Stimulated activated CD8-positive, alpha-beta memory T cell treated with anti-CD3 and anti-CD28 coated beads, Interleukin-15, amount 100 ng/mL, for 4 hours (primary cell): ENCODE measurements at regions not wholly inside any gene's neighbourhood (a gene's known extent, or its start where the extent isn't known, plus 50 kb on each side); places are given as distances from the start of the nearest gene placed in this dataset.
"Not testable (repeated sequence)": the region's sequence is repeated elsewhere in the genome, so short reads cannot be mapped to it uniquely, and the experiment has no call there.

Experiments
- DNase-seq, 2 donors: peaks; one replicate each; pipeline ENCODE4 v3.0.0-alpha.2; 2020; ENCODE audit warnings: low read depth in 2 of 2

DNA sequence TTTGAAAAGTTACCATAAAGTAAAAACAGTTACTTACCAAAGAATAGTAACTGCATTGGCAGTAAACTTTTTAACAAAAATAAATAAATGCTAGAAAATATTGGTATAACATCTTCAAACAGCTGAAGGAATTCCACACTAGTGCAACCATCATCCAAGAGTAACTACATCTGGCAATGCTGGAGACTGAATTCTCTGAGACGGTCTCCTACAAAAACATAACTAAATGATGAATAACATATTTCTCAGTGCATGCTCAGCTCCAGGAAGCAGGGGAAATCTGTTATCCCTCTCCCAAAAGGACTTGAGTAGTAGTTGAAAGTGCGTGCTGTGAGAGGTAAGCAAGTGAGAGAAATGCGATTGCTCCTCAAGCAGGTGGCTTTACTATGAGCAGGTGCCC is 526.8 kb upstream of the CCDC54 start:
- DNase-seq: no peak

DNA sequence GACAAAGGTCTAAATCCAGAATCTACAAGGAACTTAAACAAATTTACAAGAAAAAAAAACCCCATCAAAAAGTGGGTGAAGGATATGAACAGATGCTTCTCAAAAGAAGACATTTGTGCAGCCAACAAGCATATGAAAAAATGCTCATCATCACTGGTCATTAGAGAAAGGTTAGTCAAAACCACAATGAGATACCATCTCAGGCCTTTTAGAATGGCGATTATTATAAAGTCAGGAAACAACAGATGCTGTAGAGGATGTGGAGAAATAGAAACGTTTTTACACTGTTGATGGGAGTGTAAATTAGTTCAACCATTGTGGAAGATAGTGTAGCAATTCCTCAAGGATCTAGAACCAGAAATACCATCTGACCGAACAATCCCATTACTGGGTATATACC is 518.9 kb upstream of the CCDC54 start:
- not testable (repeated sequence) for DNase-seq

DNA sequence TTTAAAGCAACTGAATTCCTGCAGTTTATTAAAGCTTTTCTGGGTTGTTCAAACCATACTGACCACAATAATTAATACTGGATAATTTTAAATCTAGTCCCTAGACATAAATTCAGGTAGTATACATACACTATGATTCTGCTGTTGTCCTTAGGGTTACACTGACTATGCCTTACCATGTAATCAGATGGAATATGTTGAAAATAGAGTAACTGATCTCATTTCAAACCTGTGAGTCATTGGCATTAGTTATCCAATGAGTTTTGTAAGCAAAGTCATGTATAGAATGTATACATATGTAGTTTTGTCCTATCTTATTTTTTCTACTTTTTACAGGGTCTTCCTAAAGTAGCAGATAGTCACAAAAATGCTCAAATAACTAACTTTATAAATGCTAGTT is 517.1 kb upstream of the CCDC54 start:
- DNase-seq: no peak

DNA sequence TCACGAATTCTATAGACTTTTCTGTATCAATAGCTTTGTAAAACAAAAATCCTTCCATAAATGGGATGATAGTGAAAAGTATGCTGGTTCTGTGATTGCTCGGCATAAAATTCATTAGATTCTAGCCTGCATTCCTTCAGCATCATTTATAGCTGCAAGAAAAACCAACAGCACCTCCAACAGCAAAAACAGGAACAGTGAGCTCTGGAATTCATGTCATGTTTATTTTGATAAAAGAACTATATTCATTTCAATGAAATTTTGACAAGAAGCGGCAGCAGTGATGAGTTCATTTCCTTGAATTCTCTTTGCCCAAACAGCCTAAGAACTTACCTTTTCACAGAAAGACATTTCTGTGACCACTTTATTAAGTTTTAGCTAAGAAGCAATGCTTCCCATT is 515.2 kb upstream of the CCDC54 start:
- no peak for DNase-seq

DNA sequence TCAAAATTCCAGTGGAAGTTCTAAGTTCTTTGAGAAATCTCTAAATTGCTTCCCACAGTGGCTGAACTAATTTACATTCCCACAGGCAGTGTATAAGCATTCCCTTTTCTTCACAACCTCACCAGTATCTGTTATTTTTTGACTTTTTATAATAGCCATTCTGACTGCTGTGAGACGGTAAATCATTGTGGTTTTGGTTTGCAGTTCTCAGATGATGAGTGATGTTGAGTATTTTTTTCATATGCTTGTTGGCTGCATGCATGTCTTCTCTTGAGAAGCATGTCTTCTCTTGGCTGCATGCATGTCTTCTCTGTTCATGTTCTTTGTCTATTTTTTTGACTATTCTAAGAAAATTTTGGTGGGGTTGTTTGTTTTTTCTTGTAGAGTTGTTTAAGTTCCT is 499.6 kb upstream of the CCDC54 start:
- no peak for DNase-seq

DNA sequence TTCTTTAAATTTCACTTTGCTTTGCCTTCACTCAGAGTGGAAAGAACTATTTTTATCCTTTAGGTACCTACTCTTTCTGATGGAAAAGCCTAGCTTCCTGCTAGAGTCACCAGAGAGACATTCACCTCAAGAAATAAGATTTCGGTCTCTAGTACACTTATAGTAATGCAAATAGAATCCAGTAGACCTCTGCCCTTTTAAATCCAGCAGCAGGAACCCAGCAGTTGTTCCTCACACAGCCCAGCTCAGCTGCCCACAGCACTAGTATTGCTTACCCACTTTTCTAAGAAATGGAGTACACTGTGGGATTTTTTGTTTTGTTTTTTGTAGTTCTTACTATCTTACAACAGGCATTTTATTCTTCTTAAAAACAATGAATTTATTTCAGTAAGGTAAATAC is 497.0 kb upstream of the CCDC54 start:
- DNase-seq: no peak

DNA sequence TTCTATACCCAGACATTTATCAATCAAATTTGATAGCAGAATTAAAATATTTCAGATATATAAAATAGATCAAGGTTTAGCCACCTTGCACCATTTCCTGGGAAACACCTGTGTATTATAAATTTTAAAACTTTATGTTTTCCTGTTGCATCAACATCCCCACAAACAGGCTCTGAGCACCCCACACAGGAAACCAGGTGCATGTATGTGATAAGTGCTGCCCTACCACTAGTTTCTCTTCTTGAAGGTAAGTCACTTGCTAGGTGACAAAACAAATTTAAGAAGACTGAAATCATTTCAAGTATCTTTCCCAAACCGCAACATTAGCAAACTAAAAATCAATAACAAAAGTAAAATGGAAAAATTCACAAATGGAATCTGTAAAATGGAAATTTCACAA is 496.1 kb upstream of the CCDC54 start:
- DNase-seq: no peak

DNA sequence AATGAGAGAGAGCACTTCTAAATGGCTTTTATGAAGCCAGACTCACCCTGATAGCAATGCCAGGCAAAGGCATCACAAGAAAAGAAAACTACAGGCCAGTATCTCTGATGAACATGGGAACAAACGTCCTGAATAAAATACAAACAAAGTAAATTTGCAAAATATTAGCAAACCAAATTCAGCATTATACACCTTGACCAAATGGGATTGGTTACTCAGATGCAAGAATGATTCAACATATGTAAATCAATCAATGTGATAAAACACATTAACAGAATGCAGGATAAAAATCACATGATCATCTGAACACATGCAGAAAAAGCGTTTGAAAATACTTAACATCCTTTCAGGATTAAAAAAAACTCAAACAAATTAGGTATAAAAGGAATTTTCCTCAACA is 494.9 kb upstream of the CCDC54 start:
- no peak for DNase-seq

DNA sequence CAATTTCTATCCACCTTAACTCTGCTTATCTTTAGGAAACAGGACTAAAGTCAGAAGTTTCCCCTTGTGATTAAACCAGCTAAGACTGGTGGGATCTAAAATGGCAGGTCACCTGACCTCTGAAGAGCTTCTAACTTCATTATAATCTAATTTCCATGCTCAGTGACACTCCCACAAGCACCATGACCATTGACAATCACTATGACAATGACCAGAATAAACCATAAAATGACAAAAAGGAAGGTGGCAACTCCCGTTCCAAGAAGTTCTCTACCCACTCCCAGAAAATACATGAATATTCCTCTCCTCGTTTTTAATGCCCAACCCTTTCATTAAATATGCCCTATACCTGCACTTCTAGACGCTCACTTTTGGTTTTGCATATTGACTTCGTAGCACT is 471.2 kb upstream of the CCDC54 start:
- DNase-seq: no peak

DNA sequence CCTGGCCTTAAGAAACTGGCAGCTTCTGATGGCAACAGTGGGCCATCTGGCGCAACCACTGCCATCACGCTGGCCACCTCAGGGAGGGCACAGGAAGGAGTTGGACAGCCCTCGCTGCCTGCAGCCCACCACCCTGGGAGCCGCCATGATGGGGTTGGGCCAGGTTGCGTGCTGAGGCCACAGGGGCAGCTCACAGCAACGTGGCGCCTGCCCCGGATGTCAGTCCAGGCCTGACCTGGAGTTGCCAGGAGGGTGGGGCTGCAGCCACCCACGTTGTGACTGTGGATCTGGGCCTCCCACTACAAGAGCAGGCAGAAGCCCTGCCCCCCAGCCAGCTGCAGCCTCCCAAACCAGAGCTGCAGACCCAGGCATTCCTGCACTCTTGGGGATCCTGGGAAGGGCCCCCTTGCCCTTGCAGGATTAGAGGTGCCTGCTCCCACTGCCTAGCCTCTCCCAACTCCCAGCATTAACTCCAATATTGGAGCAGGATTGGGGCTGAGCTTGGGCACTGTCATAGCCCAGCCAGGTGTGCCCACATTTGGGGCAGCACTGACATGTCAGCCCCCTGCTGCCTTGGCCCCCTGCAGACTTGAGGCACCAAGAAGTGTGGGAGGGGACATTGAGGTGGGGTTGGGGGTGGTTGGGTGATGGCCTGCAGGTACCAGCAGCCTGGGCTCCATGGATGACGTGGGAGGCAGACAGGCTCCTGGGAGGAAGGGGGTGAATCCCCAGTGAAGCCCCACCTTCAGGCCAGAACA is 468.9 kb upstream of the CCDC54 start:
- no peak for DNase-seq

DNA sequence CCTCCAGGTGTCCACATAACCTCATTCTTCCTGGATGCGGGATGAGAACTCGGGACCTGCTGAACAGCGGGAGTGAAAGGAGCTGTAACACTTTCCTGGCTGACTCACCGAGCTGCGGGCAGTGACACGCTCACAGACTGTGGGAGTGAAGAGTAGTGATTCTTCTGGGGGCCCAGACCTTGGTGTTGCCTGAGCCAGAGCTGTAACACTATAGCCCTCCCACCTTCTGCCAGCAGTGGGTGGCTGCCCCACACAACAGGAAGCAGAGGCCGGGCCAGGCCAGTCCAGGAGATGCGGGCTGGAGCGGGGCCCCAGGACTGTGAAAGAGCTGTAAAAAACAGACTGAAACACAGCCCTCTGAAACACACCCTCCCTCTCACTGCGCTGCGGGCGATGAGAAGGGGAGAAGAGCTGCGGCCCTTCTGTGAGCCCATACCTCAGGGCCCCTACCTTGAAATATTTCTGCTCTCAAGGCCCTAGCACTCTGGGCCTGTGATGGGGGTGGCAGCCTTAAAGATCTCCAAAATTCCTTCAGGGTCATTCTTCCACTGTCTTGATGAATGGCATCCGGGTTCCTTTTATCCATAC is 464.0 kb upstream of the CCDC54 start:
- DNase-seq: no peak

DNA sequence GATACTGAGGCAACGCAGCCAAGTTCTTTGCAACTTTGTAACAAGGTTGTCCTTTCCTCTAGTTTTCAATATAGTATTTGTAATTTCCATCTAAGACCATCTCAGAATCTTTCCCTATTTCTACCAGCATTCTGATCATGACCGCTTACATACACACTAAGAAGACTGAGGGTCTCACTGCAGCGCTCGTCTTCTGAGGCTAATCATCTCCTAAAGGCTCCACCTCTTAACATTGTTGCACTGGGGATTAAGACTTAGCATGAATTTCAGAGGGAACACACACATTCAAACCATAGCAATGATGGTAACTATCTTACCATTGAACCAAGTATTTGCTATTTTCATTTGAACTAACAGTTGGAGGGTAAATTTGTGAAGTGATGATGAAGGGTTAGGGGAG is 463.3 kb upstream of the CCDC54 start:
- no peak for DNase-seq

DNA sequence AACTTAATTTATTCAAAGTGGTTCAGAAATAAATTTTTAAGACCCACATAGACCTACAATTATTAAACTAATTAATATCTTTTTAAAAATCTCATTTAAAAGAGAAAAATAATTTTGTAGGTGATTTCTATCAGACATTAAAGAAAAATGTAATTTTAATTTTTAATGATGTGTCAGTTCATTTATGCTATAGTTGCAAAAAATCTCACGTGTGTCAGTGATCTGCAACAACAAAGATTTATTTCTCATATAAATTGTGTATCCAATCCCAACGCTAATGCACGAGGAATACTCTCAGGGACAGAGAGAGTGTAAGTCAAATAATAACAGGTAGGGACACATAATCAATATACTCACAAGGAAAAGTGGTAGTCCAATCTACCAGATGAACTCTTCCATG is 456.6 kb upstream of the CCDC54 start:
- DNase-seq: no peak

DNA sequence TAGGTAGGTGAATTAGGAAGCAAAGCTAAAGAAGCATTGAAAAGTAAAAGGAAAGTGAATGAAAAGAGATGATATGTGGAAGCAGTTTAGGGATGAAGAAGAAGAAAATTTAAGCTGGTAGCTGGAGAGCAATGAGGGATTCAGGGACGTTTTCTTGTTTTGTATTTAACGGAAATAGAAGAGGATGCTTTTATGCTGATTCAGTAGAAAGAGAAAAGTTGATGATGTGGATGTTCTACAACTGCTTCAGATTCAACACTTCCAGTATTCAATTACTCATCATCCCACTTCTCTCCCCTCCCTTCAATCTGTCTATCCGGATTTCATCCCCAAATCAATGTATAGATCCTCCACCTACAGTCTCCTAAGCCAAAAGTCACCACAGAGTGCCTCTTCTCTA is 448.2 kb upstream of the CCDC54 start:
- no peak for DNase-seq

DNA sequence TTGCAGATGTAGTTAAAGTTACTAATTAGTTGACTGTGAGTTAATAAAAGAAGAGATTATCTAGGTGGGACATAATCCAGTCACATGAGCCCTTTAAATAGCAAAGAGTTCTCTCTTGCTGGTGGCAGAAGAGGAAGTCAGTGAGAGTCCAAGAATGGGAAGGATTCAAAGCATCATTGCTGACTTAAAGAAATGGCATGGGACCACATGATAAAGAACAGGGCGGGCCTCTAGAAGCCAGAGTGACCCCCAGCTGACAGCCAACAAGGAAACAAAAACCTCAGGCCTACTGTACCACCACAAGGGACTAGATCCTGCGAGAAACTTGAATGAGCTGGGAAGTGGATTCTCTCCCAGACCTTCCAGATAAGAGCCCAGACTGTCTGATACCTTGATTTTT is 447.2 kb upstream of the CCDC54 start:
- no peak for DNase-seq

DNA sequence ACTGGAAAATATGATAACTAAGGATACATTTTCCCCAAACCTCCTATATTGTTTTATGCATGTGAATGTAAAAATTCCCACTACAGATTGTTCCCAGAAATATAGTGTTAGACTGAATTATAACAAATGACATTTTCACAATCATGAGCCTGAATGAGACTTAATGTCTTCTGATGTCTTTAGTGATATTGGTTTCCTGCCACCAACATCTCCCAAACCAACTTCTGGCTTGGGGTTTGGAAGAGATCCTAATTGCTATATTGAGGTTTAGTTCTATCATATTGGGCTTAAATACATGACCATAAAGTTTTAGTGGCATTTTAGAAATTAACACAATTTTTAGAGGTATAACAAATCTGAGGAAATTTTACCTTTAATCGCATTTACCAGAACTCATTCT is 445.3 kb upstream of the CCDC54 start:
- no peak for DNase-seq

DNA sequence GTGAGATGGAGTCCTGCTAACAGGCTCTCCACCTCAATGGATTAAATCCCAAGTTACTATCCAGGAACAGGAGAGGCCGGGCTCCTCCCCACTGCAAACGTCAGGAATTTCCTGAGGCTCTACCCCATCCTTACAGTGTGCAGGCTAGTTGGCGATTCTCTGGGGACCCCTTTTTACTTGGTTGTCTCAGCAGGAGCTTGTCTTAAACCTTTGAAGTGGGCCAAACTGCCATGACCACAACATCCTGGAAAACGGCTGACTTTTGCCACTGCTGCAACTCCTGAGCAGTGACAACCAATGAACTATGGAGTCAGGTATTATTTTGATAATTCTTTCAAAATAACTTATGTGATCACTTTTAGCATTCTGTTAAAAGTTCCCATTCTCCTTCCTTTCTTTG is 440.9 kb upstream of the CCDC54 start:
- DNase-seq: no peak

DNA sequence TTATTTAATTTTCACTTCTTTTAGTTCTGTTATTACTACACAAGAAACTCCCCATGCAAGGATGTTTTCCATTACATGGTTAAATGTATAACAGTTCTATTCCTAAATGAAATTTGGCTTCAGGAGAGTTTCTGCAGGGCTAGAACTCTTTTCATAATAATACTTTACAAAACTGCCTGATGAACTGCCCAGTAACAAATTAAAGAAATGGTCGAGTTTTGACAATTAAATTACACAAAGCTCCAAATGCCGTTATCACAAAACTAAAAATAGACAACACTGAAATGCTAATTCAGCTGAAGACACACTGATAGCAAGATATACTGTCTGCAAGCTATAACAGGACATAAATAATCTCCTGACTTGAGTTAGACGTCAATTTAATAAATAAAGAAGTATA is 435.2 kb upstream of the CCDC54 start:
- DNase-seq: no peak

DNA sequence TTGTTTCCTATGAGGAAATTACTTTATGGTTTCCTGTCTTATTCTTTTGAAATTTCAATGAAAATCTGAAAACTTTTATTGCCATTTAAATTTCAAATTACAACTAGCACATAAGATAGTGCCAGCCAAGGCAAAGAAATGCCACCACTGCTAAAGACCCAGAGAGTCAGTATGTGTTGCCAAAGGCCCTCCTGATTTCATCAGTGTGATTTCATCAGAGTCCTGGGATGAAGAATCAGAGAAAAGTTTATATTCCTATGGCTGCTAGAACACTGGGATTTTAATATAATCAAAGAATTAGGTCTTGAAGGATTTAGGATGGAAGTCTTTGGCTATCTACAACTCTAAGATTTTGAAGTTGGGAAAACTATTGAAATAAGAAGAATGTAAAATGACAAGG is 434.2 kb upstream of the CCDC54 start:
- DNase-seq: no peak

DNA sequence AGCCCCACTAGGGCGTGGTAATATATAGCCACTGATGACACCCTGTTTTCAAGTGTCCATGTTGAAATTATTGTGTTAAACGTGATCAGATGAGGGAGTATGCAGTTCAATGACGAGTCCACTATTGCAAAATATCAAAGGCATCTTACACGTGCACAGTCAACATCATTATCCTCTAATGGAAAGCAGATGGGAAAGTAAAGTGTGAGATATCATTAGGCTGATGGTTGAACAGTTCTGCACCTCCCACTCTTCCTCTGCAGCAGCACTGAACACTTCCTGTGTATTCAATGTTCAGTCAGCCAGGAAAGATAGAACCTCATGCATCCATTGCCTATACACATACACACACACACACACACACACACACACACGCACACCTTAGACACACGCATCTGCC is 431.8 kb upstream of the CCDC54 start:
- no peak for DNase-seq

DNA sequence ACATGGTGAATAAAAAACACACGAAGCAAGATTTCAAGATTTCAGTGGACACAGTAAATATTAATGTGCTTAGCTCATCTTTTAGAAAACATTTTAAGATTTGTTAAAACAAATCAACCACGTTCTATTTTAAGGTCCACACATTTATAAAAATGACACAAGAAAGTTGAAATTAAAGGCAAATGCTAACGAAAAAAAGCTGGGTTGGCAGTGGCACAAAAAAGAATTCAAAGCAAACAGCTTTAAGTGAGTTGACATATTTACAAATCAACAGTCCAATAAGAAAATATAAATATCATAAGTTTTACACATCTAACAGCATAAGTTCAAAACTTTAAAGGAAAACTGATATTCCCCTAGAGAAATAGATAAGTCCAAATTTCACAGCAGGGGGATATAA is 430.4 kb upstream of the CCDC54 start:
- no peak for DNase-seq

DNA sequence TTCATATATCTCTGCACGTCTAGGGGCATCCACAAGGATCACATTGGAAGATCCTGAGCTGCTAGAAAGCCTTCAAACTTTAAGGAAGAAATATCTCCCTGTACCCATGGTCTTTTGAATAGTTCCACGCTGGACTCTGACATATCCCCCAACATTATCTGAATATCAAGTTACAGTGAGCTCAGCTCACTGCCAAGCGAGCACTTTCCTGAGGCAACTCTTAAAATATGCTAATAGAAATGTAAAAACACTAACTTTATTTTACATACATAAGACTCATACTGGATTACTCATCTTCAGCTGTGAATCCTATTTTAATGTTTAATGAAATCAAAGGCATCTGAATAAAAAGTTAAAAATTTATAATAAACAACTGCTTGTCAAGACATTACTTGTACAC is 420.2 kb upstream of the CCDC54 start:
- DNase-seq: no peak

DNA sequence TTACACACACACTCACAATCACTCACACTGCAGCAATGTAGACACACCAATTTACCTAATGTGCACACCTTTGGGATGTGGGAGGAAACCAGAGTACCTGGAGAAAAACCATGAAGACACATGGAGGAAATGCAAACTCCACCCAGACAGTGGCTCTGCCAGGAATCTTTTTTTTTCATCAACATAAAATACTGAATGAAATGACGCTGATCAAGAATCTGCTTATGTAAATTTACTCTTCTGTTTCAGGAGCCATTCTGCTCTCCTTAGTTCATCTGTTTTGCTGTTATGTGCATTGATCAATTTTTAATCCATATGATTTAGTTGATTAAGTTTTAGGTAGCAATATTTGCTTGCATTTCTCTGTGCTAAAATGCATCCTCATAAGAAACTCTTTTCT is 414.2 kb upstream of the CCDC54 start:
- DNase-seq: no peak

DNA sequence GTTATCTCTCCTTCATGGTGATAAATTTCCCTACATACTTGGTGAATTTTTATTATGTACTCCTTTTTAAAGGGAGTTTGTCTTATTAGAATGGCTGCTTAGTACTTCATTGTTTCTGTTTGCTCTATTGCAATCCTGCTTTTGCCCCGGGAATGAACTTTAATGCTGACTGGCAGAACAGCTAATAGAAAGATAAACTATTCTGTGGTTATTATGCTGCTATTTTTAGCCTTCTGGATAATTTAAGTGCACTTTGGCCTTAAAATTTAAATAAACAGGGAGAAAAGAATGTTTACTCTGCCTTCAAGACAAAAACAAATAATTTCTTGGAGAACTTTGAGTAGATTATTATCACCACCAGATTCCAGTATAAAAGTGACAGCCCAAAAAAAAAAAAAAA is 413.8 kb upstream of the CCDC54 start:
- DNase-seq: no peak
